IMR-90 (cell line): ENCODE measurements at regions not wholly inside any gene's neighbourhood (a gene's known extent, or its start where the extent isn't known, plus 50 kb on each side); places are given as distances from the start of the nearest gene placed in this dataset.

Experiments used
- ATAC-seq: fragments of 200-7000 bp; cut with Tn5 transposase; 2 replicates; pipeline ENCODE4 v1.9.1; 2020; ENCODE audit warnings: low read depth, mild to moderate bottlenecking, moderate library complexity
- BruUV-seq: library from RNA; stranded (reverse); fragments of 400-500 nt; replicated peaks from 2 replicates; lab custom pipeline; 2021; lab: Mats Ljungman, UMichigan
- CTCF ChIA-PET: fragments of 300-600 bp; formaldehyde crosslinking; extraction: SDS; loops from one replicate; lab custom pipeline; 2021; ENCODE audit warnings: antibody characterized with exemption; lab: Yijun Ruan, JAX
- POLR2A ChIA-PET: fragments of 300-600 bp; sonication (Branson Sonifier 250); formaldehyde crosslinking; loops from one replicate; lab custom pipeline; 2022; ENCODE audit warnings: antibody characterized with exemption; ENCODE audit not compliant: unreplicated experiment; lab: Charles Lee
- DNase-seq: peaks from one replicate; pipeline ENCODE4 v3.0.0; 2013
- H2AFZ ChIP-seq: replicated peaks from 2 replicates; pipeline ENCODE3; 2013; ENCODE audit warnings: low read length, mild to moderate bottlenecking; ENCODE audit not compliant: poor library complexity
- H2AK5ac ChIP-seq: 2 replicates; pipeline ENCODE4 v1.6.1; 2013; ENCODE audit warnings: low read depth, low read length, inconsistent platforms
- H2AK9ac ChIP-seq: replicated peaks from 2 replicates; pipeline ENCODE3; 2013; ENCODE audit warnings: mild to moderate bottlenecking, low read depth, low read length, moderate library complexity; ENCODE audit not compliant: poor library complexity
- H2BK120ac ChIP-seq: 2 replicates; pipeline ENCODE4 v1.6.1; 2013; ENCODE audit warnings: low read depth, low read length, inconsistent platforms
- H2BK15ac ChIP-seq: 3 replicates; pipeline ENCODE4 v1.6.1; 2013; ENCODE audit warnings: low read depth, low read length, inconsistent platforms
- H2BK20ac ChIP-seq: 2 replicates; pipeline ENCODE4 v1.6.1; 2013; ENCODE audit warnings: low read depth, mild to moderate bottlenecking, inconsistent platforms, low read length, moderate library complexity
- H2BK5ac ChIP-seq: 2 replicates; pipeline ENCODE4 v1.6.1; 2013; ENCODE audit warnings: mild to moderate bottlenecking, low read depth, low read length, inconsistent platforms; ENCODE audit not compliant: poor library complexity, severe bottlenecking
- H3K14ac ChIP-seq: replicated peaks from 2 replicates; pipeline ENCODE4 v1.6.1; 2013; ENCODE audit warnings: low read depth, low read length, inconsistent platforms
- H3K18ac ChIP-seq: 2 replicates; pipeline ENCODE4 v1.6.1; 2013; ENCODE audit warnings: low read depth, low read length, control low read depth
- H3K23ac ChIP-seq: 2 replicates; pipeline ENCODE4 v1.6.1; 2013; ENCODE audit warnings: low read depth, low read length, inconsistent platforms
- H3K27ac ChIP-seq: 2 replicates; pipeline ENCODE4 v1.5.1; 2013; ENCODE audit warnings: mild to moderate bottlenecking, control low read depth, low read length; ENCODE audit not compliant: insufficient read depth
- H3K27me3 ChIP-seq: 2 replicates; pipeline ENCODE4 v1.6.1; 2013; ENCODE audit warnings: low read length; ENCODE audit not compliant: control insufficient read depth, insufficient read depth
- H3K36me3 ChIP-seq: 2 replicates; pipeline ENCODE4 v1.6.1; 2013; ENCODE audit warnings: low read length, mixed read lengths; ENCODE audit not compliant: control insufficient read depth, insufficient read depth
- H3K4ac ChIP-seq: 2 replicates; pipeline ENCODE4 v1.6.1; 2013; ENCODE audit warnings: low read depth, low read length, inconsistent platforms
- H3K4me1 ChIP-seq: 2 replicates; pipeline ENCODE4 v1.6.1; 2013; ENCODE audit warnings: low read length, mixed read lengths; ENCODE audit not compliant: control insufficient read depth, insufficient read depth
- H3K4me2 ChIP-seq: 2 replicates; pipeline ENCODE4 v1.6.1; 2013; ENCODE audit warnings: low read depth, mild to moderate bottlenecking, control low read depth, low read length, moderate library complexity
- H3K4me3 ChIP-seq: 2 replicates; pipeline ENCODE4 v1.5.1; 2013; ENCODE audit warnings: low read depth, mild to moderate bottlenecking, control low read depth, low read length, moderate library complexity; ENCODE audit not compliant: insufficient read depth
- H3K56ac ChIP-seq: 2 replicates; pipeline ENCODE4 v1.6.1; 2013; ENCODE audit warnings: low read length, inconsistent platforms; ENCODE audit not compliant: insufficient read depth; ENCODE audit errors: extremely low read depth
- H3K79me1 ChIP-seq, 2 experiments: 2 replicates each; pipeline ENCODE4 v1.6.1; 2013; ENCODE audit warnings: low read length in 2 of 2, inconsistent platforms in 1 of 2, low read depth in 1 of 2
- H3K9ac ChIP-seq: 2 replicates; pipeline ENCODE4 v1.6.1; 2013; ENCODE audit warnings: low read depth, low read length, control low read depth
- H3K9me1 ChIP-seq: 2 replicates; pipeline ENCODE4 v1.6.1; 2013; ENCODE audit warnings: low read length, inconsistent platforms; ENCODE audit not compliant: insufficient read depth
- H3K9me3 ChIP-seq: 2 replicates; pipeline ENCODE4 v1.6.1; 2013; ENCODE audit warnings: low read length; ENCODE audit not compliant: control insufficient read depth, insufficient read depth
- H4K20me1 ChIP-seq: 2 replicates; pipeline ENCODE4 v1.6.1; 2013; ENCODE audit warnings: low read length, inconsistent platforms; ENCODE audit not compliant: insufficient read depth
- H4K5ac ChIP-seq: 2 replicates; pipeline ENCODE4 v1.6.1; 2013; ENCODE audit warnings: mild to moderate bottlenecking, low read depth, low read length, control low read depth
- H4K8ac ChIP-seq, 2 experiments: 2 replicates each; pipeline ENCODE4 v1.6.1; 2013; ENCODE audit warnings: low read depth in 2 of 2, low read length in 2 of 2, control low read depth in 1 of 2, inconsistent platforms in 1 of 2
- H4K91ac ChIP-seq: 2 replicates; pipeline ENCODE4 v1.6.1; 2013; ENCODE audit warnings: low read depth, low read length, inconsistent platforms; ENCODE audit not compliant: insufficient read depth
- BHLHE40 ChIP-seq: fragments of 150-350 bp; IDR thresholded peaks from 2 replicates; pipeline ENCODE4 v1.6.1; 2016; ENCODE audit warnings: mild to moderate bottlenecking, low read depth, low read length
- CHD1 ChIP-seq: IDR thresholded peaks from 2 replicates; pipeline ENCODE4 v1.6.1; 2012; ENCODE audit warnings: low read depth, low read length, improper control_type of control experiment
- CTCF ChIP-seq: conservative IDR thresholded peaks from 2 replicates; pipeline ENCODE4 v1.5.1; 2012; ENCODE audit warnings: mild to moderate bottlenecking, low read depth, low read length, improper control_type of control experiment
- ELK1 ChIP-seq: fragments of 150-350 bp; IDR thresholded peaks from 2 replicates; pipeline ENCODE4 v1.6.1; 2016; ENCODE audit warnings: low read depth, mild to moderate bottlenecking, low read length, moderate library complexity, borderline replicate concordance
- MAFK ChIP-seq: IDR thresholded peaks from 2 replicates; pipeline ENCODE4 v1.6.1; 2012; ENCODE audit warnings: low read depth, low read length, improper control_type of control experiment
- MAZ ChIP-seq: IDR thresholded peaks from 2 replicates; pipeline ENCODE4 v1.6.1; 2012; ENCODE audit warnings: low read depth, mild to moderate bottlenecking, low read length, improper control_type of control experiment, moderate library complexity, borderline replicate concordance
- POLR2A ChIP-seq: IDR thresholded peaks from 2 replicates; pipeline ENCODE4 v1.6.1; 2012; ENCODE audit warnings: mild to moderate bottlenecking, low read depth, low read length
- RCOR1 ChIP-seq: IDR thresholded peaks from 2 replicates; pipeline ENCODE4 v1.6.1; 2012; ENCODE audit warnings: mild to moderate bottlenecking, low read length, improper control_type of control experiment; ENCODE audit not compliant: insufficient replicate concordance
- RFX5 ChIP-seq: IDR thresholded peaks from 2 replicates; pipeline ENCODE4 v1.8.0; 2012; ENCODE audit warnings: low read depth, mild to moderate bottlenecking, low read length, moderate library complexity
- SMC3 ChIP-seq: fragments of 150-350 bp; IDR thresholded peaks from 2 replicates; pipeline ENCODE4 v1.6.1; 2016; ENCODE audit warnings: low read depth, mild to moderate bottlenecking, antibody characterized with exemption, low read length, moderate library complexity
- WGBS, 2 experiments: methylation state at CpG; one replicate each; pipeline versions ENCODE4 v1.1.5 to v1.1.7; 2013; ENCODE audit warnings: missing lambda C conversion rate in 2 of 2; ENCODE audit not compliant: insufficient read length in 1 of 2; ENCODE audit errors: extremely low coverage in 2 of 2; 5-methylcytosine and 5-hydroxymethylcytosine counted together
- dilution Hi-C: fragments of 300-500 bp; cut with HindIII; formaldehyde crosslinking; loops from one replicate; pipeline ENCODE4 v1.14.3; 2018; ENCODE audit warnings: low sequenced_read_pairs; ENCODE audit not compliant: unreplicated experiment
- in situ Hi-C: fragments of 300-500 bp; cut with MboI; formaldehyde crosslinking; loops from 3 replicates; pipeline ENCODE4 v1.14.3; 2019; ENCODE audit warnings: low sequenced_read_pairs, inconsistent platforms, mixed read lengths
- intact Hi-C: fragments of 100-400 bp; cut with micrococcal nuclease; formaldehyde crosslinking; loops from 2 replicates; pipeline ENCODE4 v1.10.0; 2022

GRCh38 chr12:90809940-90810339 lies 145.0 kb downstream of the CCER1 start:
- H4K8ac ChIP-seq: no peak overlapping the region
- H3K4ac ChIP-seq: no peak overlapping the region
- DNase-seq: no peak
- ChIA-PET CTCF (no interaction called here), POLR2A (interaction anchor here (0.6 kb wide), 1 partner anchor 11 kb away, joined by 3 read pairs; no protein-coding TSS in a partner anchor)
- no peak overlapping the region for H4K5ac ChIP-seq
- H3K9me1 ChIP-seq: no peaks in the 10 kb centered on the region
- WGBS, 2 experiments: no CpG with 5 or more reads among the region's 1 CpG
- H3K4me1 ChIP-seq: no peaks in the 10 kb centered on the region
- no peak overlapping the region for H2BK20ac ChIP-seq
- dilution Hi-C loops: no loop called here
- no peak overlapping the region for H2BK120ac ChIP-seq
- ATAC-seq: no peak
- no peak overlapping the region for H3K56ac ChIP-seq
- H3K9me3 ChIP-seq: no peaks in the 10 kb centered on the region
- H3K9ac ChIP-seq: no peak overlapping the region
- no peak overlapping the region for H3K27ac ChIP-seq
- H2AFZ ChIP-seq: no peak overlapping the region
- no peak overlapping the region for H3K4me2 ChIP-seq
- H2BK5ac ChIP-seq: no peak overlapping the region
- no peak overlapping the region for H2AK5ac ChIP-seq
- no peaks in the 10 kb centered on the region for H3K27me3 ChIP-seq
- H3K18ac ChIP-seq: no peak overlapping the region
- TF ChIP-seq CHD1 (no peak), RCOR1 (no peak), SMC3 (no peak), POLR2A (no peak), BHLHE40 (no peak), ELK1 (no peak), MAFK (no peak), RFX5 (no peak), MAZ (no peak), CTCF (no peak)
- H3K4me3 ChIP-seq: no peak overlapping the region
- in situ Hi-C loops: no loop called here
- no peaks in the 10 kb centered on the region for H3K36me3 ChIP-seq
- H4K91ac ChIP-seq: no peak overlapping the region
- no peak overlapping the region for H3K23ac ChIP-seq
- no peaks in the 10 kb centered on the region for H3K79me1 ChIP-seq
- H2BK15ac ChIP-seq: no peak overlapping the region
- no TSS peak for BruUV-seq
- H3K14ac ChIP-seq: no peak overlapping the region
- intact Hi-C loops: no loop called here
- H2AK9ac ChIP-seq: no peak overlapping the region
- no peaks in the 10 kb centered on the region for H4K20me1 ChIP-seq
